ENCODE measurements at regions not wholly inside any gene's neighbourhood (a gene's known extent, or its start where the extent isn't known, plus 50 kb on each side); places are given as distances from the start of the nearest gene placed in this dataset.

GRCh38 chr2:196372811-196373664, 201.7 kb upstream of the STK17B start:
- Histone ChIP-seq H3K36me3 (ENCODE audit: control insufficient read depth in 2 of 2, insufficient read depth in 2 of 2, low read length in 2 of 2) (no peaks in the 10 kb centered on the region), H3K9me3 (ENCODE audit: control insufficient read depth in 2 of 2, low read length in 2 of 2) (no peaks in the 10 kb centered on the region), H3K9ac (ENCODE audit: low read length in 2 of 2) (no peak overlapping the region), H3K27ac (ENCODE audit: low read length) (no peak overlapping the region), H3K4me1 (ENCODE audit: control insufficient read depth, insufficient read depth, low read length) (no peaks in the 10 kb centered on the region), H3K27me3 (ENCODE audit: control insufficient read depth in 1 of 2, insufficient read depth in 2 of 2, low read length in 2 of 2) (no peaks in the 10 kb centered on the region), H3K4me3 (ENCODE audit: low read length in 2 of 2) (no peak overlapping the region)

- Histone ChIP-seq H3K27me3 (ENCODE audit: control insufficient read depth in 1 of 2, insufficient read depth in 2 of 2, low read length in 2 of 2) (no peaks in the 10 kb centered on the region), H3K4me3 (ENCODE audit: low read length in 2 of 2) (no peak overlapping the region), H3K4me1 (ENCODE audit: control insufficient read depth, insufficient read depth, low read length) (peaks cover 4% of the 10 kb centered on the region), H3K27ac (ENCODE audit: low read length) (no peak overlapping the region), H3K9me3 (ENCODE audit: control insufficient read depth in 2 of 2, low read length in 2 of 2) (no peaks in the 10 kb centered on the region), H3K36me3 (ENCODE audit: control insufficient read depth in 2 of 2, insufficient read depth in 2 of 2, low read length in 2 of 2) (no peaks in the 10 kb centered on the region), H3K9ac (ENCODE audit: low read length in 2 of 2) (no peak overlapping the region)
Measured at GRCh38 chr2:196376984-196377877, 205.9 kb upstream of the STK17B start.

- Histone ChIP-seq H3K4me1 (ENCODE audit: control insufficient read depth, insufficient read depth, low read length) (peaks cover 4% of the 10 kb centered on the region), H3K36me3 (ENCODE audit: control insufficient read depth in 2 of 2, insufficient read depth in 2 of 2, low read length in 2 of 2) (no peaks in the 10 kb centered on the region), H3K9ac (ENCODE audit: low read length in 2 of 2) (no peak overlapping the region), H3K4me3 (ENCODE audit: low read length in 2 of 2) (no peak overlapping the region), H3K27ac (ENCODE audit: low read length) (no peak overlapping the region), H3K27me3 (ENCODE audit: control insufficient read depth in 1 of 2, insufficient read depth in 2 of 2, low read length in 2 of 2) (no peaks in the 10 kb centered on the region), H3K9me3 (ENCODE audit: control insufficient read depth in 2 of 2, low read length in 2 of 2) (no peaks in the 10 kb centered on the region)
Measured at GRCh38 chr2:196379600-196379999, 208.2 kb upstream of the STK17B start.

- peak overlapping the region in 1 of 2 donors; percentile 33 for H3K9ac ChIP-seq (ENCODE audit: low read length in 2 of 2)
- no peaks in the 10 kb centered on the region for H3K9me3 ChIP-seq (ENCODE audit: control insufficient read depth in 2 of 2, low read length in 2 of 2)
- no peak overlapping the region for H3K27ac ChIP-seq (ENCODE audit: low read length)
- H3K4me1 ChIP-seq (ENCODE audit: control insufficient read depth, insufficient read depth, low read length), result peaks cover 4% of the 10 kb centered on the region
- peak overlapping the region in 1 of 2 donors; percentile 42 for H3K4me3 ChIP-seq (ENCODE audit: low read length in 2 of 2)
- H3K36me3 ChIP-seq (ENCODE audit: control insufficient read depth in 2 of 2, insufficient read depth in 2 of 2, low read length in 2 of 2), result no peaks in the 10 kb centered on the region
- H3K27me3 ChIP-seq (ENCODE audit: control insufficient read depth in 1 of 2, insufficient read depth in 2 of 2, low read length in 2 of 2), result no peaks in the 10 kb centered on the region
Measured at GRCh38 chr2:196380098-196380497, 208.7 kb upstream of the STK17B start.

GRCh38 chr2:196380575-196380974, 209.2 kb upstream of the STK17B start:
- Histone ChIP-seq H3K4me3 (ENCODE audit: low read length in 2 of 2) (peak overlapping the region in 1 of 2 donors; percentile 42), H3K4me1 (ENCODE audit: control insufficient read depth, insufficient read depth, low read length) (peaks cover 4% of the 10 kb centered on the region), H3K9me3 (ENCODE audit: control insufficient read depth in 2 of 2, low read length in 2 of 2) (no peaks in the 10 kb centered on the region), H3K27ac (ENCODE audit: low read length) (no peak overlapping the region), H3K9ac (ENCODE audit: low read length in 2 of 2) (no peak overlapping the region), H3K27me3 (ENCODE audit: control insufficient read depth in 1 of 2, insufficient read depth in 2 of 2, low read length in 2 of 2) (no peaks in the 10 kb centered on the region), H3K36me3 (ENCODE audit: control insufficient read depth in 2 of 2, insufficient read depth in 2 of 2, low read length in 2 of 2) (no peaks in the 10 kb centered on the region)

- Histone ChIP-seq H3K27me3 (ENCODE audit: control insufficient read depth in 1 of 2, insufficient read depth in 2 of 2, low read length in 2 of 2) (no peaks in the 10 kb centered on the region), H3K4me1 (ENCODE audit: control insufficient read depth, insufficient read depth, low read length) (peaks cover 4% of the 10 kb centered on the region), H3K36me3 (ENCODE audit: control insufficient read depth in 2 of 2, insufficient read depth in 2 of 2, low read length in 2 of 2) (no peaks in the 10 kb centered on the region), H3K9ac (ENCODE audit: low read length in 2 of 2) (no peak overlapping the region), H3K4me3 (ENCODE audit: low read length in 2 of 2) (no peak overlapping the region), H3K27ac (ENCODE audit: low read length) (no peak overlapping the region), H3K9me3 (ENCODE audit: control insufficient read depth in 2 of 2, low read length in 2 of 2) (no peaks in the 10 kb centered on the region)
Measured at GRCh38 chr2:196381464-196381863, 210.1 kb upstream of the STK17B start.

- no peak overlapping the region for H3K4me3 ChIP-seq (ENCODE audit: low read length in 2 of 2)
- H3K9me3 ChIP-seq (ENCODE audit: control insufficient read depth in 2 of 2, low read length in 2 of 2), result no peaks in the 10 kb centered on the region
- H3K27ac ChIP-seq (ENCODE audit: low read length), result no peak overlapping the region
- no peak overlapping the region for H3K9ac ChIP-seq (ENCODE audit: low read length in 2 of 2)
- no peaks in the 10 kb centered on the region for H3K36me3 ChIP-seq (ENCODE audit: control insufficient read depth in 2 of 2, insufficient read depth in 2 of 2, low read length in 2 of 2)
- H3K27me3 ChIP-seq (ENCODE audit: control insufficient read depth in 1 of 2, insufficient read depth in 2 of 2, low read length in 2 of 2), result no peaks in the 10 kb centered on the region
- peaks cover 4% of the 10 kb centered on the region for H3K4me1 ChIP-seq (ENCODE audit: control insufficient read depth, insufficient read depth, low read length)
Measured at GRCh38 chr2:196383799-196384198, 212.4 kb upstream of the STK17B start.

GRCh38 chr2:196384729-196385128, 213.4 kb upstream of the STK17B start:
- no peak overlapping the region for H3K9ac ChIP-seq (ENCODE audit: low read length in 2 of 2)
- no peak overlapping the region for H3K27ac ChIP-seq (ENCODE audit: low read length)
- no peaks in the 10 kb centered on the region for H3K9me3 ChIP-seq (ENCODE audit: control insufficient read depth in 2 of 2, low read length in 2 of 2)
- H3K36me3 ChIP-seq (ENCODE audit: control insufficient read depth in 2 of 2, insufficient read depth in 2 of 2, low read length in 2 of 2), result no peaks in the 10 kb centered on the region
- peaks cover 4% of the 10 kb centered on the region for H3K4me1 ChIP-seq (ENCODE audit: control insufficient read depth, insufficient read depth, low read length)
- no peak overlapping the region for H3K4me3 ChIP-seq (ENCODE audit: low read length in 2 of 2)
- H3K27me3 ChIP-seq (ENCODE audit: control insufficient read depth in 1 of 2, insufficient read depth in 2 of 2, low read length in 2 of 2), result no peaks in the 10 kb centered on the region

GRCh38 chr2:196389670-196390069, 218.3 kb upstream of the STK17B start:
- no peaks in the 10 kb centered on the region for H3K9me3 ChIP-seq (ENCODE audit: control insufficient read depth in 2 of 2, low read length in 2 of 2)
- H3K36me3 ChIP-seq (ENCODE audit: control insufficient read depth in 2 of 2, insufficient read depth in 2 of 2, low read length in 2 of 2), result no peaks in the 10 kb centered on the region
- H3K27me3 ChIP-seq (ENCODE audit: control insufficient read depth in 1 of 2, insufficient read depth in 2 of 2, low read length in 2 of 2), result no peaks in the 10 kb centered on the region
- no peaks in the 10 kb centered on the region for H3K4me1 ChIP-seq (ENCODE audit: control insufficient read depth, insufficient read depth, low read length)
- H3K4me3 ChIP-seq (ENCODE audit: low read length in 2 of 2), result no peak overlapping the region
- H3K27ac ChIP-seq (ENCODE audit: low read length), result no peak overlapping the region
- no peak overlapping the region for H3K9ac ChIP-seq (ENCODE audit: low read length in 2 of 2)

GRCh38 chr2:196390243-196391148, 219.1 kb upstream of the STK17B start:
- Histone ChIP-seq H3K36me3 (ENCODE audit: control insufficient read depth in 2 of 2, insufficient read depth in 2 of 2, low read length in 2 of 2) (no peaks in the 10 kb centered on the region), H3K9ac (ENCODE audit: low read length in 2 of 2) (no peak overlapping the region), H3K4me3 (ENCODE audit: low read length in 2 of 2) (no peak overlapping the region), H3K27ac (ENCODE audit: low read length) (no peak overlapping the region), H3K4me1 (ENCODE audit: control insufficient read depth, insufficient read depth, low read length) (no peaks in the 10 kb centered on the region), H3K27me3 (ENCODE audit: control insufficient read depth in 1 of 2, insufficient read depth in 2 of 2, low read length in 2 of 2) (no peaks in the 10 kb centered on the region), H3K9me3 (ENCODE audit: control insufficient read depth in 2 of 2, low read length in 2 of 2) (no peaks in the 10 kb centered on the region)

All from stomach smooth muscle (tissue), 2 donors.